HG02623 (cell line): ENCODE measurements at regions not wholly inside any gene's neighbourhood (a gene's known extent, or its start where the extent isn't known, plus 50 kb on each side); places are given as distances from the start of the nearest gene placed in this dataset.

ENCODE experiments used
- ATAC-seq: cut with Tn5 transposase; IDR thresholded peaks from one replicate; pipeline ENCODE4 v1.9.1; 2021; ENCODE audit warnings: moderate library complexity; ENCODE audit not compliant: unreplicated experiment

DNA sequence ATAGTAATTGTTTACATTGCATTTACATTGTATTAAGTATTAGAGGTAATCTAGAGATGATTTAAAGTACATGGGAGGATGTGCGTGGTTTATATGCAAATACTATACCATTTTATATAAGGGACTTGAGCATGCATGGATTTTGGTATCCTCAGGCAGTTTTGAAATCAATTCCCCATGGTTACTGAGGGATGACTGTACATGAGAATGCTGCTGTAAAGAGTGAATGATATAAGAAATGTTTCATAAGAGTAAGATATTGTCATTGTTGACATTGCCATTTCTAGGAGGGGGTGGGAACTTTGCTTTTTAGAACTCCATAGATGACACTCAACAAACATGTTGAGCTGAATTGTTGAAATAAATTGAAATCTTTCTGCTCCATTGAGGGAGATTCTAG is 185.0 kb downstream of the SEMA6A start:
- no peak for ATAC-seq

GRCh38 chr5:116388564-116389258 is 185.9 kb downstream of the SEMA6A start:
- no peak for ATAC-seq

GRCh38 chr5:116387738-116388137 is 186.9 kb downstream of the SEMA6A start:
- no peak for ATAC-seq

DNA sequence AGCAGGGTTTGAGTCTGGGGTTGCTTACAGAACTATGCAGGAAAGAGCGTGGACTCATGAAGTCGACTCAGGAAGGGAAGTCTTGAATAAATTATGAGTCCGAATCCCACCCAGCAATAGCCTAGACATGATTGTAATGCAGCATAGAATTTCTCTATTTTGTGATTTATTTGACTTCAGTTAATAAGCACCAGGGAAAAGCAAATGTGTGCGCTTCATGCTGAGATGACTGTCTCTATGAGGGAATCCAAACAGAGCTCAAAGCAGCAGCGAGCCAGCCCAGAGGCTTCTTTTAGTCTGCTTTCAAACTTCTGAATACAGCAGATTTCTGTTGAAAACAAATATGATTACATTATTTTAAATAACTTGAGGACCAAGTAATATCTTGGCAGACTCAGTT is 188.0 kb downstream of the SEMA6A start:
- ATAC-seq = no peak

DNA sequence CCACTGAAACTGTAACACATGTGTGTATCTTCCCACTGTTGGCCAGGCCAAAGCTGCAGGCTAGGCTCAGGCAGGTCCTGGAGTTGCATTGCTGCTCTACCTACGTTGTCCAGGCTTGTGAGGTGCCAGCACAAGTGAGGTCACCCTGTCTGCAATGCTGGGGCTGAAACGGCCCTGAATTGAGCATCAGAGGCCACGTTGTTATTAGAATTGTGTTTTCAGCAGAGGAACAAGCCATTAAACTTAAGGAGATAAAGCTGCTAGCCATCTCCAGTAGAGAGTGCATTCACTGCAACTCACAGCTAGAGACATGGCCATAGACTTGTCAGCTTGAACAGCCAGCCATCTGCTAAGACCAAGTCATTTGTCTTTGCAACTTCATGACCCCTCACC is 191.8 kb downstream of the SEMA6A start:
- ATAC-seq = no peak

GRCh38 chr5:116382032-116382873 is 192.4 kb downstream of the SEMA6A start:
- ATAC-seq = no peak

GRCh38 chr5:116381201-116381600 is 193.4 kb downstream of the SEMA6A start:
- no peak for ATAC-seq

DNA sequence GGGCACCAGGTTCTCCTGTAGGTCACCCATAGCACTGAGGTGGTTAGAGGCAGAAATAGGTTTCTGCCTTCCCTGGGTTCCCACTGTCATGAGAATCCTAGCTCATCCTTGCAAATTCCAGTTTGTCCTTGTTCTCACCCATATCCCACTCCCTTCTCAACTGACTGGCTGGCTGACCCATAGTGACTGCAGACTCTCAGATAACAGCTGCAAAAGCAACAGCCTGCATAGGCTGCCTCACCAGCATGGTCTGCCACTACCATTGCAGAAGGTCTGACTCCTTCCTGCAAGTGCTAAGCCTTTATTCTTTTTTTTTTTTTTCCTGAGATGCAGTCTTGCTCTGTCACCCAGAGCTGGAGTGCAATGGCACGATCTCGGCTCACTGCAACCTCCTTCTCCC is 194.0 kb downstream of the SEMA6A start:
- ATAC-seq = no peak

DNA sequence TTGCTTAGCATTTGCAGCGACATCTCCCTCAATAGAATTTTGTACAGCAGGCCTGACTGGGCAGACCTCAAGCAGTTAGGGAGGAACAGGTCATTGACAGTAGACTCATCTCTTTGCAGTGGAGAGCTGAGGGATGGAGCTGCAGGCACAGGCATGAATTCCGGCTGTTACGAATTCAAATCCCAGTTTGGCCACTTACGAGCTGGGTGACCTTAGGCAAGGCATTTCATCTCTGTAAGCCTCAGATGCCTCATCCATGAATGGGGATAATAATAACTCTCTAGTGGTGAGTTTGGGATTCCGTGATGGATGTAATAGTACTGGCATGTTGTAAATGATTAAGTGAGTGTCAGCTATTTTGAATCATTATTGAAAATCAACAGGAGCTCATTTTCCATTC is 195.3 kb downstream of the SEMA6A start:
- ATAC-seq = no peak

DNA sequence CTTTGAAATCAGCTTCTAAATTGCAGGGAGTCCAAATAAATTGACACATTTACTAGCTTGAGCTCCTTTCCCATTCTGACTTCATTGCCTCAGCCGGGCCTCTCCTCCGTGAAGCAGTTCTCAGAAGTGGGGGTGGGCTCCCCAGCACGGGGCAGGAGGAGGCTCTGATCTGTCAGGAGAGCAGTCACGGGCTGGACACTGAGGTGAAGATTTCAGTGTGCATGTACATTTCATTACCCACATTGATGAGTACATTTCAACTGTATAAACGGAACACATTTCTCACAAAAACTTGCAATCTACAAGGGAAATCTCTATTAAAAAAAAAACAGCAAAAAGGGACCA is 195.9 kb downstream of the SEMA6A start:
- ATAC-seq = no peak

- no peak for ATAC-seq
These were observed 196.4 kb downstream of the SEMA6A start for GRCh38 chr5:116378007-116378776.

- ATAC-seq = no peak
These were observed 197.2 kb downstream of the SEMA6A start for GRCh38 chr5:116377276-116378006.

GRCh38 chr5:116375926-116376325 is 198.7 kb downstream of the SEMA6A start:
- ATAC-seq = no peak

DNA sequence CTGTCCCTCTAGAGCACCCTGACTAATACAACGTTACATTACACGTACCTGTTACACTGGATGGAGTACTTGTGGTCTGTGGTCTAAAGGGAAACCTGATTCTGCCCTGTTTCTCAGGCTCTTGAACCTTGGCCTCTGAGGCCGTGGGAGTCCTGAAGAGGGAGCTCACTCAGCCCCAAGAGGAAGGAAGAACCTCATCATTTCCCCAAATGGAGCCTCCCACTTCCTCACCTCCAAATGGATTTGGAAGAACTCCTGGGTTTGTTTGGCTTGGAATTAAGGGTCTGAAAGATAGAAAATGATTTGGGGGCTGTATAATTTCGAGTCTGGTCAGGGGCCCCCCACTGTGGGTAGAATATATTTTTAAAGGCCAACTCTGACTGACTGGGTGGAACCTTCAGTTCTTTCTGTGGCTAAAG is 200.2 kb downstream of the SEMA6A start:
- peak; percentile 69 for ATAC-seq

- no peak for ATAC-seq
These were observed 201.6 kb downstream of the SEMA6A start for GRCh38 chr5:116372931-116373597.

DNA sequence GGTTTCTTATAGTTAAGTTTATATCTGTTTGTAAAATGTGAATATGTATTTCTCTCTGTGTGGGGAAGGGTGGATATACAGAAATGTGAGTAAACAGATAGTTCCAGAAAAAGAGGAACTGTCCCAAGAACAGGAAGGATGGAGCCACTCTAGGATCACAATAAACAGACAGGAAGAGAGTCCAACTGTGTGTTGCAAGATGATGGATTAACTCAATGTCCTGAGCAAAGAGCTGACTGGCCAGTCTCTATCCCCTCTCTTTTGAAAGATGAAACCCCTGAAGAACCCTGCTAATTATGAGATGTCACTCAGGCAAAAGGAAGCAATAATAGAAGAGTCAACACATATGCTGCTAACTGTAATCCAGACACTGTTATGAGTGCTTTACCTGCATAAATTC is 202.7 kb downstream of the SEMA6A start:
- no peak for ATAC-seq

- no peak for ATAC-seq
These were observed 203.2 kb downstream of the SEMA6A start for GRCh38 chr5:116371431-116371830.

- no peak for ATAC-seq
These were observed 203.7 kb downstream of the SEMA6A start for GRCh38 chr5:116370886-116371285.

DNA sequence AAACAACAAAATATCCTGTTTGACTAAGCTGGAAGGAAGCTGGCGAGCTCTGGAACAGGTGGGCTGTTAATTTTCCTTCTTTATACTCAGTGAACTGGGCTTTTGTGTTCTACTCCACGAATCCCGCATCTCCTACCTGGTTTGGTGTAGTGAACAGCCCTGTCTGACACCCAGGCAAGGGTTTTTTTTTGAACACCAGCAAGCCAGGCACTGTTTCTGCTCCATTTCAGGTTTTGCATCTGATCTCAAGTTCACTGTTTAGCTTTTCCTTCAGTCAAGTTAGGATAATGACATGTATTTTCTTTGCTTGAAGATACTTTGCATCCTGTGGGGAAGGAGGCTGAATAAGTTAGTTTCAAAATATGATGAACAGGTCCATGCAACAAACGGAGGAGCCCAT is 204.5 kb downstream of the SEMA6A start:
- no peak for ATAC-seq

DNA sequence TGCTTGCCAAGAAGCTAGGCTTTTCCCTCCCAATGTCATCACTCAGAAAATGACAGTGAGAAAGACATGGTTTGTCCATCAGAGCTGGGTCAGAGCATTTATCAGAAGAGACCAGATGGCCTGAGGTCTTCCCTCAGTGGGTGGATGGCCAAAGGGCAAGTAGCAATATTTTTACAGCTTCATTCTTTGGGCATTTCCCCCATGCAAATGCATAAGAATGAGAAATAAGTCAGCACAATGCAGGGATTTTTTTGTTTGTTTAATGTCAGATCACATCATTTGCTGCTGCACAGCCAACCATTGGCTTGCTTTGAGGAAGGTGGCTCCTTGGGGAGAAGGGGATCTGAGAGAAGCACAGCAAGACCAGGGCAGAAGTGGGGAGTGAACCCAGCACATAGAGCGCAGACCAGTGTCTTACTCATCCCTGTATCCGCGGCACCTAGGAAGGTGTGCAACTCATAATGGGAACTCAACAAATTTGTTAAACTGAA is 209.6 kb downstream of the SEMA6A start:
- ATAC-seq = peak; percentile 81
